ENCODE measurements at regions not wholly inside any gene's neighbourhood (a gene's known extent, or its start where the extent isn't known, plus 50 kb on each side); places are given as distances from the start of the nearest gene placed in this dataset.
"Not testable (repeated sequence)": the region's sequence is repeated elsewhere in the genome, so short reads cannot be mapped to it uniquely, and the experiment has no call there.

GRCh38 chr11:26860895-26861294, 133.0 kb upstream of the FIBIN start:
- Histone ChIP-seq H3K27me3 (no peaks in the 10 kb centered on the region), H3K4me1 (peaks cover 0 to 8% (median 1%) of the 10 kb centered on the region in 4 donors), H3K36me3 (no peaks in the 10 kb centered on the region), H3K9me3 (no peaks in the 10 kb centered on the region), H3K4me3 (no peak overlapping the region), H3K27ac (no peak overlapping the region)
- intact Hi-C loops (cut with DNase I), result no loop called here
- DNase-seq, result no peak
- WGBS, 2 donors, result 42 to 65% methylated on average over 1 of the region's 1 CpG
- TF ChIP-seq CTCF (IDR thresholded peaks at IDR 0.05) (no peak), POLR2AphosphoS5 (IDR thresholded peaks at IDR 0.05) (no peak), POLR2A (IDR thresholded peaks at IDR 0.05) (no peak), EP300 (IDR thresholded peaks at IDR 0.05) (no peak)

GRCh38 chr11:26862801-26863200, 131.1 kb upstream of the FIBIN start:
- intact Hi-C loops (cut with DNase I), result no loop called here
- Histone ChIP-seq H3K27ac (no peak overlapping the region), H3K4me1 (peaks cover 0 to 8% (median 1%) of the 10 kb centered on the region in 4 donors), H3K36me3 (no peaks in the 10 kb centered on the region), H3K27me3 (no peaks in the 10 kb centered on the region), H3K4me3 (no peak overlapping the region), H3K9me3 (no peaks in the 10 kb centered on the region)
- no peak for DNase-seq
- TF ChIP-seq POLR2A (IDR thresholded peaks at IDR 0.05) (no peak), CTCF (IDR thresholded peaks at IDR 0.05) (no peak), POLR2AphosphoS5 (IDR thresholded peaks at IDR 0.05) (no peak), EP300 (IDR thresholded peaks at IDR 0.05) (no peak)

- H3K4me3 ChIP-seq, result no peak overlapping the region
- no peaks in the 10 kb centered on the region for H3K36me3 ChIP-seq
- H3K27me3 ChIP-seq, result no peaks in the 10 kb centered on the region
- DNase-seq, result no peak
- H3K27ac ChIP-seq, result no peak overlapping the region
- peaks cover 0 to 3% (median 1%) of the 10 kb centered on the region in 4 donors for H3K4me1 ChIP-seq
- H3K9me3 ChIP-seq, result peaks cover 0 to 3% (median 0%) of the 10 kb centered on the region in 4 donors
- intact Hi-C loops (cut with DNase I), result no loop called here
- no peak for TF ChIP-seq CTCF (IDR thresholded peaks at IDR 0.05)
- 72 to 83% methylated on average over 2 of the region's 2 CpGs for WGBS, 2 donors
Measured at GRCh38 chr11:26865703-26866102, 128.2 kb upstream of the FIBIN start.

GRCh38 chr11:26867286-26867685, 126.6 kb upstream of the FIBIN start:
- H3K27ac ChIP-seq, result no peak overlapping the region
- no peak overlapping the region for H3K4me3 ChIP-seq
- H3K4me1 ChIP-seq, result peaks cover 0 to 3% (median 0%) of the 10 kb centered on the region in 4 donors
- DNase-seq, result no peak
- peaks cover 0 to 3% (median 0%) of the 10 kb centered on the region in 4 donors for H3K9me3 ChIP-seq
- intact Hi-C loops (cut with DNase I), result no loop called here
- TF ChIP-seq POLR2AphosphoS5 (IDR thresholded peaks at IDR 0.05) (no peak), EP300 (IDR thresholded peaks at IDR 0.05) (no peak), POLR2A (IDR thresholded peaks at IDR 0.05) (no peak), CTCF (IDR thresholded peaks at IDR 0.05) (no peak)
- no peaks in the 10 kb centered on the region for H3K36me3 ChIP-seq
- H3K27me3 ChIP-seq, result no peaks in the 10 kb centered on the region

GRCh38 chr11:26878959-26879581, 114.8 kb upstream of the FIBIN start:
- H3K4me3 ChIP-seq, result no peak overlapping the region
- WGBS, 2 donors, result 68 to 74% methylated on average over 4 of the region's 4 CpGs
- H3K4me1 ChIP-seq, result no peaks in the 10 kb centered on the region
- H3K9me3 ChIP-seq, result peaks cover 0 to 5% (median 1%) of the 10 kb centered on the region in 4 donors
- intact Hi-C loops (cut with DNase I), result no loop called here
- H3K36me3 ChIP-seq, result no peaks in the 10 kb centered on the region
- no peak for TF ChIP-seq EP300 (IDR thresholded peaks at IDR 0.05)
- TF ChIP-seq POLR2AphosphoS5 (IDR thresholded peaks at IDR 0.05), result no peak
- no peak for TF ChIP-seq CTCF (IDR thresholded peaks at IDR 0.05)
- TF ChIP-seq POLR2A (IDR thresholded peaks at IDR 0.05), result no peak
- DNase-seq, result no peak
- no peaks in the 10 kb centered on the region for H3K27me3 ChIP-seq
- no peak overlapping the region for H3K27ac ChIP-seq

- intact Hi-C loops (cut with DNase I); H3K4me3 ChIP-seq; DNase-seq; H3K27me3 ChIP-seq; H3K4me1 ChIP-seq; H3K27ac ChIP-seq; H3K36me3 ChIP-seq; H3K9me3 ChIP-seq: not testable (repeated sequence)
- 74 to 82% methylated on average over 4 of the region's 4 CpGs for WGBS, 2 donors
Measured at GRCh38 chr11:26882363-26882880, 111.5 kb upstream of the FIBIN start.
